K562 (cell line): ENCODE measurements at regions not wholly inside any gene's neighbourhood (a gene's known extent, or its start where the extent isn't known, plus 50 kb on each side); places are given as distances from the start of the nearest gene placed in this dataset.

ENCODE experiments used
- ATAC-seq: fragments of 200-7000 bp; cut with Tn5 transposase; 3 replicates; pipeline ENCODE4 v1.9.1; 2020; ENCODE audit warnings: moderate library complexity
- BruUV-seq: library from RNA; stranded (reverse); fragments of 400-500 nt; replicated peaks from 2 replicates; lab custom pipeline; 2021; lab: Mats Ljungman, UMichigan
- CTCF ChIA-PET: fragments of 300-600 bp; formaldehyde crosslinking; extraction: SDS; loops from one replicate; lab custom pipeline; 2021; ENCODE audit warnings: low intra/inter-chr PET ratio; lab: Yijun Ruan, JAX
- POLR2A ChIA-PET: fragments of 300-600, 350-650 bp; sonication (Branson Sonifier 250); formaldehyde crosslinking; extraction: SDS; loops from one replicate; lab custom pipeline; 2021; ENCODE audit warnings: antibody characterized with exemption, inconsistent platforms; lab: Yijun Ruan, JAX
- DNase-seq, 4 experiments: peaks; one replicate each; pipeline versions ENCODE4 v3.0.0 to v3.0.0-alpha.2; 2011 to 2018; ENCODE audit warnings: low spot score in 3 of 4, mixed read lengths in 3 of 4; ENCODE audit errors: extremely low read depth in 1 of 4
- FAIRE-seq: peaks from 2 replicates; lab custom pipeline; 2011; peaks lifted over from hg19 to GRCh38; lab: Jason Lieb, UNC
- H2AFZ ChIP-seq: 2 replicates; pipeline ENCODE4 v1.6.0; 2011; ENCODE audit warnings: low read depth, low read length, control low read depth, inconsistent platforms
- H3K27ac ChIP-seq: fragments of 200-600 bp; 3 replicates; pipeline ENCODE4 v1.8.0; 2011; ENCODE audit warnings: low read depth, mild to moderate bottlenecking, control low read depth, inconsistent platforms, low read length, moderate library complexity, mixed read lengths; ENCODE audit errors: extremely low read depth
- H3K27me3 ChIP-seq, 2 experiments: fragments of 300-600 bp in 1 of 2; 2 replicates in 1 of 2; 3 replicates in 1 of 2; pipeline versions ENCODE4 v1.6.0 to v1.8.0; 2011; ENCODE audit warnings: inconsistent platforms in 2 of 2, low read length in 2 of 2, mild to moderate bottlenecking in 1 of 2, mixed read lengths in 1 of 2, moderate library complexity in 1 of 2; ENCODE audit not compliant: control insufficient read depth in 2 of 2, insufficient read depth in 2 of 2
- H3K36me3 ChIP-seq: fragments of 300-600 bp; 3 replicates; pipeline ENCODE4 v1.8.0; 2011; ENCODE audit warnings: mild to moderate bottlenecking, low read length, inconsistent platforms; ENCODE audit not compliant: control insufficient read depth, insufficient read depth
- H3K4me1 ChIP-seq, 2 experiments: fragments of 200-600 bp in 1 of 2; replicated peaks in 1 of 2; 2 replicates in 1 of 2; 3 replicates in 1 of 2; pipeline versions ENCODE4 v1.5.1 to v1.8.0; 2011; ENCODE audit warnings: inconsistent platforms in 2 of 2, low read length in 2 of 2, mild to moderate bottlenecking in 1 of 2, mixed read lengths in 1 of 2, moderate library complexity in 1 of 2; ENCODE audit not compliant: control insufficient read depth in 2 of 2, insufficient read depth in 2 of 2
- H3K4me2 ChIP-seq: 2 replicates; pipeline ENCODE4 v1.6.1; 2011; ENCODE audit warnings: low read length, control low read depth, inconsistent platforms, mixed read lengths; ENCODE audit not compliant: insufficient read depth
- H3K4me3 ChIP-seq: fragments of 200-600 bp; sonication (generic), shearing (Covaris generic); 2 replicates; pipeline ENCODE4 v1.5.1; 2016; ENCODE audit warnings: control low read depth, inconsistent platforms
- H3K79me2 ChIP-seq: fragments of 200-600 bp; 3 replicates; pipeline ENCODE4 v1.8.0; 2011; ENCODE audit warnings: low read length, inconsistent platforms; ENCODE audit not compliant: control insufficient read depth, insufficient read depth
- H3K9ac ChIP-seq, 2 experiments: 2 replicates each; pipeline versions ENCODE4 v1.6.0 to v1.6.1; 2011; ENCODE audit warnings: low read depth in 2 of 2, low read length in 2 of 2, control low read depth in 1 of 2, inconsistent platforms in 1 of 2, mild to moderate bottlenecking in 1 of 2, mixed read lengths in 1 of 2; ENCODE audit not compliant: insufficient read depth in 1 of 2
- H3K9me1 ChIP-seq: one replicate; pipeline ENCODE4 v1.6.0; 2011; ENCODE audit warnings: inconsistent platforms, mild to moderate bottlenecking, low read length, moderate library complexity; ENCODE audit not compliant: control insufficient read depth, insufficient read depth
- H3K9me3 ChIP-seq: replicated peaks from 2 replicates; pipeline ENCODE4 v1.5.1; 2011; ENCODE audit warnings: low read depth, low read length, inconsistent platforms; ENCODE audit not compliant: control insufficient read depth, insufficient read depth
- H4K20me1 ChIP-seq: replicated peaks from 2 replicates; pipeline ENCODE4 v1.6.1; 2011; ENCODE audit warnings: low read length, inconsistent platforms, mixed read lengths; ENCODE audit not compliant: control insufficient read depth, insufficient read depth
- ATF4 ChIP-seq: fragments of 450-650 bp; formaldehyde crosslinking; IDR thresholded peaks from 2 replicates; pipeline ENCODE4 v1.4.0; 2022; ENCODE audit warnings: mild to moderate bottlenecking, moderate library complexity
- CREB1 ChIP-seq, 2 experiments: sonication (generic) in 1 of 2; formaldehyde crosslinking in 1 of 2; IDR thresholded peaks; 2 replicates each; pipeline versions ENCODE4 v1.6.1 to v1.8.0; 2012 to 2022; ENCODE audit warnings: inconsistent platforms in 1 of 2, mild to moderate bottlenecking in 1 of 2, missing genetic modification reagents in 1 of 2, moderate library complexity in 1 of 2
- ERF ChIP-seq: fragments of 450-650 bp; formaldehyde crosslinking; IDR thresholded peaks from 2 replicates; pipeline ENCODE4 v1.4.0; 2020; ENCODE audit warnings: mild to moderate bottlenecking, mixed read lengths
- ETS2 ChIP-seq: IDR thresholded peaks from 2 replicates; pipeline ENCODE4 v1.6.1; 2016; ENCODE audit warnings: borderline replicate concordance, missing genetic modification characterization, mild to moderate bottlenecking, moderate library complexity, missing compliant biosample characterization; ENCODE audit not compliant: poor library complexity, severe bottlenecking
- GTF2E2 ChIP-seq: fragments of 200-800 bp; sonication (Bioruptor generic); IDR thresholded peaks from 2 replicates; pipeline ENCODE4 v1.6.1; 2016; ENCODE audit warnings: missing genetic modification characterization, missing compliant biosample characterization
- GTF2F1 ChIP-seq: IDR thresholded peaks from 2 replicates; pipeline ENCODE4 v1.6.1; 2011; ENCODE audit warnings: low read depth, low read length, improper control_type of control experiment
- JUNB ChIP-seq: fragments of 450-650 bp; formaldehyde crosslinking; conservative IDR thresholded peaks from 2 replicates; pipeline ENCODE4 v1.4.0; 2020; ENCODE audit warnings: mild to moderate bottlenecking
- PHB ChIP-seq: fragments of 250-450 bp; sonication (Bioruptor Pico); IDR thresholded peaks from 2 replicates; pipeline ENCODE4 v1.5.0; 2021
- RCOR1 ChIP-seq, 2 experiments: IDR thresholded peaks; 2 replicates each; pipeline ENCODE4 v1.6.1; 2012; ENCODE audit warnings: low read depth in 2 of 2, low read length in 2 of 2, borderline replicate concordance in 1 of 2, improper control_type of control experiment in 1 of 2
- ZNF232 ChIP-seq: sonication (generic); formaldehyde crosslinking; IDR thresholded peaks from 2 replicates; pipeline ENCODE4 v1.8.0; 2022; ENCODE audit warnings: mild to moderate bottlenecking, missing genetic modification reagents
- WGBS: fragments of 100-300 bp; shearing (Covaris generic); methylation state at CpG from one replicate; pipeline ENCODE4 v1.1.6; 2016; ENCODE audit warnings: low coverage, mixed read lengths; ENCODE audit not compliant: insufficient coverage; ENCODE audit errors: missing lambda C conversion rate; 5-methylcytosine and 5-hydroxymethylcytosine counted together
- in situ Hi-C: fragments of 300-500 bp; cut with MboI; formaldehyde crosslinking; loops from 4 replicates; pipeline ENCODE4 v1.15.0; 2018; ENCODE audit warnings: inconsistent platforms, mixed read lengths
- intact Hi-C: fragments of 100-400 bp; cut with micrococcal nuclease; formaldehyde crosslinking; loops from 2 replicates; pipeline ENCODE4 v1.14.2; 2022

GRCh38 chr6:133085471-133085870 lies 155.7 kb upstream of the EYA4 start:
- POLR2A ChIA-PET = no interaction called here
- Histone ChIP-seq H3K36me3 (no peaks in the 10 kb centered on the region), H3K9me3 (0 out of 2 replicates have a peak, but pooled peaks cover 2% of the 10 kb centered on the region), H3K27ac (no peak overlapping the region), H3K79me2 (no peaks in the 10 kb centered on the region), H4K20me1 (no peaks in the 10 kb centered on the region), H3K4me2 (no peak overlapping the region), H3K4me3 (no peak overlapping the region), H2AFZ (no peak overlapping the region), H3K4me1 (no peaks in the 10 kb centered on the region), H3K9ac (no peak overlapping the region), H3K9me1 (no peaks in the 10 kb centered on the region), H3K27me3 (no peaks in the 10 kb centered on the region)
- whole genome bisulfite sequencing = 0% methylated on average over 1 of the region's 1 CpG
- CTCF ChIA-PET = no interaction called here
- TF ChIP-seq ERF (CRISPR knock-in tag) (no peak), ATF4 (CRISPR knock-in tag) (no peak), ZNF232 (CRISPR knock-in tag) (no peak), GTF2E2 (tag) (no peak), PHB (CRISPR knock-in tag) (no peak)
- intact Hi-C loops (no loop called here), in situ Hi-C loops (no loop called here)
- FAIRE-seq (no peak), ATAC-seq (no peak), DNase-seq (no peak)
- no TSS peak for BruUV-seq

- WGBS = 0% methylated on average over 2 of the region's 2 CpGs
- CTCF ChIA-PET = no interaction called here
Measured at GRCh38 chr6:133085896-133086295, 155.3 kb upstream of the EYA4 start.

More at GRCh38 chr6:133085896-133086295, 155.3 kb upstream of the EYA4 start:
- Histone ChIP-seq H3K27me3 (no peaks in the 10 kb centered on the region), H4K20me1 (no peaks in the 10 kb centered on the region), H3K4me3 (no peak overlapping the region), H3K4me2 (no peak overlapping the region), H3K79me2 (no peaks in the 10 kb centered on the region), H3K27ac (no peak overlapping the region), H2AFZ (no peak overlapping the region)
- POLR2A ChIA-PET = no interaction called here
- TF ChIP-seq GTF2F1 (no peak), JUNB (CRISPR knock-in tag) (no peak), CREB1 (IDR thresholded peaks at IDR 0.05) (no peak), CREB1 (CRISPR knock-in tag; IDR thresholded peaks at IDR 0.05) (no peak), RCOR1 (IDR thresholded peaks at IDR 0.05; ENCODE audit: borderline replicate concordance in 1 of 2, low read depth in 2 of 2, low read length in 2 of 2) (no peak), ETS2 (no peak)
- TF ChIP-seq, all 486 proteins: peak for 0
- Histone ChIP-seq H3K9ac (no peak overlapping the region), H3K36me3 (no peaks in the 10 kb centered on the region), H3K9me3 (0 out of 2 replicates have a peak, but pooled peaks cover 2% of the 10 kb centered on the region), H3K9me1 (no peaks in the 10 kb centered on the region), H3K4me1 (no peaks in the 10 kb centered on the region)
- DNase-seq = no peak
- BruUV-seq = no TSS peak
- in situ Hi-C loops = no loop called here
- no peak for FAIRE-seq
- no peak for ATAC-seq
- intact Hi-C loops = no loop called here
